Loucy (cell line): ENCODE measurements at regions not wholly inside any gene's neighbourhood (a gene's known extent, or its start where the extent isn't known, plus 50 kb on each side); places are given as distances from the start of the nearest gene placed in this dataset.

Experiments used
- CTCF ChIP-seq: fragments of 200-600 bp; sonication (generic); conservative IDR thresholded peaks from 2 replicates; pipeline ENCODE4 v1.5.1; 2014; ENCODE audit warnings: mild to moderate bottlenecking, antibody characterized with exemption, low read length
- EZH2phosphoT487 ChIP-seq: fragments of 200-600 bp; IDR thresholded peaks from 2 replicates; pipeline ENCODE4 v1.6.1; 2018; ENCODE audit warnings: antibody characterized with exemption, mild to moderate bottlenecking, moderate library complexity, borderline replicate concordance

GRCh38 chr18:64337673-64338072 is 188.8 kb upstream of the LINC00305 start:
- no peak for TF ChIP-seq CTCF
- no peak for TF ChIP-seq EZH2phosphoT487
